IPS-18c (cell line): ENCODE measurements at regions not wholly inside any gene's neighbourhood (a gene's known extent, or its start where the extent isn't known, plus 50 kb on each side); places are given as distances from the start of the nearest gene placed in this dataset.
"Not testable (repeated sequence)": the region's sequence is repeated elsewhere in the genome, so short reads cannot be mapped to it uniquely, and the experiment has no call there.

Experiments used
- H3K4me3 ChIP-seq: 2 replicates; pipeline ENCODE4 v1.7.0; 2013; ENCODE audit warnings: low read depth, mild to moderate bottlenecking, low read length, moderate library complexity; ENCODE audit not compliant: insufficient read depth
- H3K9me3 ChIP-seq: one replicate; pipeline ENCODE4 v1.6.1; 2013; ENCODE audit warnings: mild to moderate bottlenecking, low read length, moderate library complexity; ENCODE audit not compliant: control insufficient read depth, insufficient read depth

DNA sequence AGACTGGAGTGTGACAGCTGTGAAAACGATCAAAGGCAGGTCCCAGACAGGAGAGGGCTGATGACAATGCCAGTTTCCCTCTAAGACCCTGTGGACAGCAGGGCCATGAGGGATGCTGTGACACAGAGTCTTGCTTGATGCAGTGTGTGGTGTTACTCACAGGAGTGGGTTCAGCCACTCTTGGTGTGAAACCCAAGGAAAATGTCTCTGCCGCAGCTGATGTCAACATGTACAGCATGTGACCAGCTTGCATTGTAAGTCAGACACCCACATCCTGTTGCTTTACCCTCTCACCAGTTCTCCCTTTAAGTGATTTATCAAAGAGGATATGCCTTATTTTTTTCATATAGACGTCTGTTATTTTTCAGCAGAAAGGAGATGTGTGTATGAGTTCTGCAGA lies 268.6 kb downstream of the BTG1 start:
- no peak overlapping the region for H3K4me3 ChIP-seq

DNA sequence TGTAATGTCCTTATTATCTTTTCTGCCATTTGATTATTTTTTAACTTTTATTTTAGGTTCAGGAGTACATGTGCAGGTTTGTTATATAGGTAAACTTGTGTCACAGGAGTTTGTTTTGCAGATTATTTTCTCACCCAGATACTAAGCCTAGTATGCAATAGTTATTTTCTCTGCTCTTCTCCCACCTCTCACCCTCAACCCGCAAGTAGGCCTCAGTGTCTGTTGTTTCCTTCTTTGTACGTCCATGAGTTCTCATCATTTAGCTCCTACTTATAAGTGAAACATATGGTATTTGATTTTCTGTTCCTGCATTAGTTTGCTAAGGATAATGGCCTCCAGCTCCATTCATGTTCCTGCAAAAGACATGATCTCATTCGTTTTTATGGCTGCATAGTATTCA lies 270.0 kb downstream of the BTG1 start:
- not testable (repeated sequence) for H3K4me3 ChIP-seq, H3K9me3 ChIP-seq

More for the DNA sequence above, 268.6 kb downstream of the BTG1 start:
- H3K9me3 ChIP-seq = peaks cover 2% of the 10 kb centered on the region

DNA sequence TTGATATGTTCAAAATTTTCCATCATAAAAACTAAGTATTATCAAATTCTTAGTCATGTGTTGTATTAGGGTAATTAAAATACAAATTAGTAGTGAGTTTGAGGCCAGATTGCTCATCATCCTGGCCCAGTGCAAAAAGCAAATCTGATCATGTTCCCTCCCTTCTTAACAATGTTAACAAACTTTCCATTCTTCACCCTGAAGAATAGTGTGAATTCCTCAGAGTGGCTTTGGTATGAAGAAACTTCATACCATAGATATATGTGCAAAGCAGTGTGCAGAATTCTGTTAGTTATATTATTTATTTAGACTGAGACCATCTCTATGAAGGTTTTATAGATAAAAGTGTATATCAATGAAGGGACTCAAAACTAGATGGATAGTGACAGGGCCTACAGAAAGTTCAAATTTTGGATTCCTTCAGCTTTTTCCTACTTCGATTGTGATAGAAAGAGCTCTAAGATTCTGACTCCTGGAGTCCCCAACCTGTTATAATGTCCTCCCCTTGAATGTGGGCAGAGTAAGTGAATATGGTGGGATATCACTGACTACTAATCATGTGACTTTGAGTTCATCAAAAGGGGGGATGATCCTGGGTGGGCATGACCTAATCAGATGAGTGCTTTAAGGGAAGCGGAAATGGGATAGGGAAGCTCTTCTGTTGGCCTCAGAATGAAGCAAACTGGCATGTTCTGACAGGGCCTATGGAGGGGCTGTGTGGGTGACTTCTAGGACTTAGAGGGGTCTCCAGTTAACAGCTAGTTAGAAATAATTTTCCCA lies 271.4 kb downstream of the BTG1 start:
- Histone ChIP-seq H3K9me3 (peaks cover 2% of the 10 kb centered on the region), H3K4me3 (no peak overlapping the region)

DNA sequence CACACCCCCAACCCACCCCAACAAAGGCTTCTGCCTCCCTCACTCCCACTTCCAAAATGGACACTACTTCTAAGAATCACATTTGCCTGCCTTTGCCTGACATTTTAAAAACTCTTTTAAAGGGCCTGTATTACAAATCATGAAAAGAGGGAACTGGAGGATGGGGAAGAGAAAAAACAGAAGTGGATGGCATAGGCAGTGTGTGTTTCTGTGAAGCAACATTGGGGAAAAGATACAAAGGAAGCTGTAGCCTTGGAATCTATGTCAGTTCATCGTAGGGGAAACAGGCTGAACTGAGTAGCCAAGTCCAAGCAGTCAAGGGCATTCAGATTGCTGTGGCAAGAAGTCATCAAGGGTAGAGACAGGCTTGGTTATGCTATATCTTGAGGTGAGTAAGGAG lies 273.9 kb downstream of the BTG1 start:
- H3K9me3 ChIP-seq = peaks cover 2% of the 10 kb centered on the region
- H3K4me3 ChIP-seq = no peak overlapping the region

DNA sequence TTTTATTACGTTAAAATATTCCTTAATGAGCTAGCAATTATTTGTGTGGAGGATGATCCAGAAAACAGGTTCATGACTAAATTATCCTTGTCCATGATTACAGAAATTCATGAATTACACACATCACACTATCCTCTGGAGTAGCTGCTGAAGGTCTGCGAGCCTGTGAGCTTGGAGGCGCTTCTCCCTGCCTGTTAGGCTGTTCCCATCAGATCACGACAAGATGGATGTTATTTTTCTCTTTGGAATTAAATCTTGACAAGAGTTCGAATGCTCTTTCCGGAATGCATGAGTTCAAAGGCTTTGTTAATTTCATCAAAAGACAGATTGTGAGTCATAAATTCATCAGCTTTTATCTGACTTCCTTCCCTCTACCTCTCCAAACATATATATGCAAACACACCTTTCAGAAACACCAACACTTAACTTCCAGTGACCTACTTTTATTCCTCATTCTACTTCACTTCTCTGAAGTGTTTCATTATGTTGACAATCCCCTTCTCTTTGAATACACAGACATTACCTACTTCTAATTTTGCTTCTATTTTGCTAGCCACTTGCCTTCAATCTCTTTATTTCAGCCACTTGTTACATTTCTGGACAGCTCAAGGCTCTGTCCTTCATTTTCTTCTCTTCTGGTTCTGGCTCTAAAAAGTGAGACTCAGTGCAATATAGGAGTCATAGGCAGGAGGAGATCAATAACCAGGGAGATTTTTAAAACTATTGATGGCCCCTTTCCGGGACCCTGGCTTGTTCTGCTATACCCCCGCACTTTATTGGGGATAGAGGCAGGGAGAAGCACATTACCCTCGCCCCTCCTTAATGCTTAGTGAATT lies 274.6 kb downstream of the BTG1 start:
- H3K9me3 ChIP-seq = peaks cover 2% of the 10 kb centered on the region
- no peak overlapping the region for H3K4me3 ChIP-seq

DNA sequence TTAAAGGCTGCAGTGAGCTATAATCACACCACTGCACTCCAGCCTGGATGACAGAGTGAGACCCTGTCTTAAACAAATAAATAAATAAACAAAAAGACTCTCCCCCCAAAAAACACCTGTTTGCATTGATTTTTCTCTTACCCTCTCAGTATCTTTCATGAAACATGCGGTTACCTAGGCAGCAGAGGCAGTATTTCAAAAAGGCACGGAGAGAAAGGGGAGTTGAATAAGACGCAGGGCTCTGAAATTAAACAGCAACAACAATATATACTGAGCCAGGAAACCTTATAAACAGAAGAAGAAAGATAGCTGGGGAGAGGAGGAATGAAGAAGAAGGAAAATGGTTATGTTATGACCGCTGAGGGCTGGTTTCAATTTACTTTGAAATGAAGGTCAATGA lies 277.6 kb downstream of the BTG1 start:
- Histone ChIP-seq H3K4me3 (no peak overlapping the region), H3K9me3 (peaks cover 2% of the 10 kb centered on the region)

DNA sequence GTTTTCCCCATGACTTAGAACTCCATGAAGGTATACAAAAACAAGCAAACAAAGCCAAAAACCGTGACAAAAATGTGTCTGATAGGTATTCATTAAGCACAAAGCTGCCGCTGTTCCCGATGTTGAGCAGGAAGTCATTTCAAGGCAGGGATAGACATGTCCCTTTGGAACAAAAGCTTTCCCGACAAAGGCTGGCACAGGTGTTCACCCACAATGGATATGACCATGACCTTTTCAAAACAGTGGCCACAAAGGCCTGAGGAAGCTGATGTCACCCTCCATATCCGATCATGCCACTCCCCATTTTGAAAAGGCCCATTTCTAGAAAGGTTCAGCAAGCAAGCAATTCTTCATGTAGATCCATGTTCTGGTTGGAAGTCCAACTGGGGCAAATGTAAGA lies 279.1 kb downstream of the BTG1 start:
- no peak overlapping the region for H3K4me3 ChIP-seq
- H3K9me3 ChIP-seq = no peaks in the 10 kb centered on the region

DNA sequence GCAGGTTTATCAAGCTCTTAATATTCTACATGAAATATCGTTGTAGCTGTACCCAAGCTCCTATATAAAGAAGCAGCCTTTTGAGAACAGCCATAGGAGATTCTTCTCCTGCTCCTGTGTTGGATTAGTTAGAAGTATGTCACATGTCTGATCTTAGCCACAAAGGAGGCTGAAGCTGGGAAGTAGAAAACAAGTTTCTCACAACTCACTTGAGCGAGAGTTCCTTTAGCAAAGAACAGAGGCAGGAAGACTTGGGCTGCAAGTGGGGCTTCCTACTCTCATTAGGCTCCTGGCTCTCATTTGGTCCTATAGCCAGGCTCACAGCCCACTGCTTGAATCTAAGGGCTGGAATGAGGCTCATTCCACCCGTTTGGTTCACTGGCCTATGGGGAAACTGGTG lies 281.9 kb downstream of the BTG1 start:
- Histone ChIP-seq H3K9me3 (no peaks in the 10 kb centered on the region), H3K4me3 (no peak overlapping the region)

DNA sequence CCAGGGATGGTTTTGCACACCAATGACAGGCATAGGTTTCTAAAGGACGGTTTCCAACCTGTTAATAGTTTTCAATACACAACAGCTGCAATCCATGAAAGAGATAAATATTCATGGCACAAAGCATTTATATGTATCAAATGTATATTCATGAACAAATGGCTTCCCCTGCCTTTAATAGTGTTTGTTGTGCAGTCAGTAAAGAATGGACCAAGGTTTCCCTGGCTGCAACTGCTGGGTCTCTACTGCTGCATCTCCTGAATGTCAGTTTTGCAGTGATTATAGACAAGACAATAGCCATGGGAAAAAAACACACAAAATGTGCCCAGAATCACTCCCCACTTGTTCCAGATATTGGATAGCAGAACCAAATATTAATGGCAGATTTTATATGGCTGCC lies 284.1 kb downstream of the BTG1 start:
- H3K4me3 ChIP-seq = no peak overlapping the region
- H3K9me3 ChIP-seq = no peaks in the 10 kb centered on the region

DNA sequence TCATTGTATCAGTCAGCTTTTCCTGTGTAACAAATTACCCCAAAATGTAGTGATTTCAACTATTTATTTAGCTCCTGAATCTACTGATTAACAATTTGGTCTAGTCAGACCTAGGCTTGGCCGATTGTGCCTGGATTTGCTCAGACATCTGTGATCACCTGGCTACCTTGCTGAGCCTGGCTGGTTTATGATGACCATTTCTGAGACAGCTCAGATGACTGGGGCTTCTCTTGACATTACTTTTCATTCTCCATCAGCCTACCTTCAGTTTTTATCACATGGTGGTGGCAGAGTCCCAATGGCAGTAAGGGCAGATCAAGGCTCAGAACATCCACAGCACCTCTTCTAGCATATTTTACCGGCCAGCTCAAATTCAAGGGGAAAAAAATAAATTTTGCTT lies 286.3 kb downstream of the BTG1 start:
- H3K9me3 ChIP-seq = no peaks in the 10 kb centered on the region
- no peak overlapping the region for H3K4me3 ChIP-seq

DNA sequence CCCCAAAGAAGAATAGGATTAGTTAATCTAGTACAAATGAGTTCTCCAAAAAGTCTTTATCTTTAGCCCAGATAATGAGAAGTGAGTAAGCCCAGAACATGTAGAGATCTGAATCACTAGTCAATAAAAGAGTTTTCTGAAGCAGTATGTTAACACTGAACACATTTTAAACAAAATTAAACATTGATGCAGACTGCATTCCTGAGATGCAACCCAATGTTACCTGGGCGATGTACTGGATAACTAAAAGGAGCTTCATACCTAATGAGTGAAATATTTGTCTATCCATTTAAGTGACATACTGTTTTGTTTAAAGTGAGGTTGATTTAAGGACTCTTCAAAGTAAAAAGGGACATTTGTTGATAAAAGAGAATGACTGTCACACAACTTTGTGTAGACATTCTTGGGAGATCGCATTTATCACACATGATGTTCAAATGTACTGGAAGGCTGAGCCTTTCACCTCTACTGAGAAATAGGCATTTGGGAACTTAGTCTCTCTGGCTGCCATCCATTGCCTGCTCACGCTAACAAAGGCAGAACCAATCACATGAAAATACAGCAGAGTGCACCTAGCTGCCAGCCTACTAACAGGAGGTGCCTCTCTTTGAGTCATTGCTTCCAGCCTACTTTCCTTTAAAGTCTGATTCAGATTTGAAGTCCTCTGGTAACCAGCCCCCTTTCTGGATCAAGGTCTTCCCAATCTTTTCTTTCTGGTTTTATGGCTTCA lies 287.7 kb downstream of the BTG1 start:
- no peak overlapping the region for H3K4me3 ChIP-seq
- H3K9me3 ChIP-seq = no peaks in the 10 kb centered on the region

DNA sequence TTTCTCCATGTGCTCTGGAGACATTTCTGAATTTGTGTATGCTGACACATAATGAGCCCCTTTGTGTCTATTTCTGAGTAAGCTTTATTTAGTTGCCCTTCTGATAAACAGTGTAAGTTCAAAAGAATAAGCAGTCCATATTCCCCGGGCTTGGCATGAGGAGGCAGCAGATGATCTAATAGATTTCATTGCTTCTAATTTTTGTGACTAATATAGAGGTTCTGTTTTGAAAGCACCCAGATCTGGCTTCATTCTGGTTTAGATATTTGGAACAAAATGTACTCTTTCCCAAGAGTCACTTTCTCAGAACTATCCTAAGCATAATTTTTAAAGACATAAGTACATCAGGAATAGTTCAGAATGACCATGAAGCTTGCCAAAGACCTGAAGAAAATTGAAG lies 290.9 kb downstream of the BTG1 start:
- no peaks in the 10 kb centered on the region for H3K9me3 ChIP-seq
- H3K4me3 ChIP-seq = no peak overlapping the region

DNA sequence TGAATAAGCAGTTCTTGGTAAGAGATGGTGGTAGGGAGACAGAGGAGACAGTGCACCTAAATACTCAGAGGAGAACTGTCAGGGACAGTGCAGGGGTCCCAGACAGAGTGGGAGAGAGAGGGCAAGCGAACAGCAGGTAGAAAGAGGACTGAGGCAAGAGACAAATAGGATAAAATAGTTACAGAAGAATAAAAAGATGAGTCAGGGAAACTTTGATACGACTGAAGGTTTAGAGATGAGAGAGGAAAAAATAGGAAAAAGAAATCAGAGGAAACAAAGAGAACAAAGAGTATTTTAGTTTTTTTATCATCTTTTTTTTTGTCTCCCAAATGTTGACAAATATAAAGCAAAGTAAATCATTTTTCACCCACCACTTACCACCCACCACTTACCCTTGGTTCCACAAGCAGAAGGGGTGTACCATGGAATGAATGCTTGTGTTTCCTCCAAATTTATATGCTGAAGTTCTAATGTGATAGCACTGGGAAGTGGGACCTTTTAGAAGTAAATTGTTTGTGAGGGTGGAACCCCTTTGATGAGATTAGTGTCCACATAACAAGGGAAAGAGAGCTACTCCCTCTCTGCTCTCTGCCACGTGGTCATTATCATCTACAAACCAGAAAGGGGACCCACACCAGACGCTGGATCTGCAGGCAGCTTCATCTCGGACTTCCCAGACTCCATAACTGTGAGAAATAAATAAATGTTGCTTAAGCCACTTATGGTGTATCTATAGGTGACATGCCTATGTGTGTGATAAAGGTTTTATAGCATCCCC lies 292.1 kb downstream of the BTG1 start:
- H3K4me3 ChIP-seq = no peak overlapping the region
- H3K9me3 ChIP-seq = no peaks in the 10 kb centered on the region

DNA sequence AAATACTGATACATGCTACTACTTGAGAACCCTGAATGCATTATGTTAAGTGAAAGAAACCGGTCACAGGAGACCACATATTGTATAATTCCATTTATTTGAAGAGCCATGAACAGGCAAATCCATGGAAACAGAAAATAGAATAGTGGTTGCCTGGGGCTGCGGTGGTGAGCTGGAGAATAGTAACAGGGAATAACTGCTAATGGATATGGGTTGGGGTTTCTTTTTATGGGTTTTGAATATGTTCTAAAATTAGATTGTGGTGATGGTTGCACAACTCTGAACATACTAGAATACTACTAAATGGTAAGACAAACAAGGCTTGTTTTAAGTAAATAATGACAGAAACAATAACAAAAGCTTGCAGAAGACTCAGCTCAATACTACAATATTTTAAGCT lies 293.0 kb downstream of the BTG1 start:
- no peaks in the 10 kb centered on the region for H3K9me3 ChIP-seq
- no peak overlapping the region for H3K4me3 ChIP-seq

DNA sequence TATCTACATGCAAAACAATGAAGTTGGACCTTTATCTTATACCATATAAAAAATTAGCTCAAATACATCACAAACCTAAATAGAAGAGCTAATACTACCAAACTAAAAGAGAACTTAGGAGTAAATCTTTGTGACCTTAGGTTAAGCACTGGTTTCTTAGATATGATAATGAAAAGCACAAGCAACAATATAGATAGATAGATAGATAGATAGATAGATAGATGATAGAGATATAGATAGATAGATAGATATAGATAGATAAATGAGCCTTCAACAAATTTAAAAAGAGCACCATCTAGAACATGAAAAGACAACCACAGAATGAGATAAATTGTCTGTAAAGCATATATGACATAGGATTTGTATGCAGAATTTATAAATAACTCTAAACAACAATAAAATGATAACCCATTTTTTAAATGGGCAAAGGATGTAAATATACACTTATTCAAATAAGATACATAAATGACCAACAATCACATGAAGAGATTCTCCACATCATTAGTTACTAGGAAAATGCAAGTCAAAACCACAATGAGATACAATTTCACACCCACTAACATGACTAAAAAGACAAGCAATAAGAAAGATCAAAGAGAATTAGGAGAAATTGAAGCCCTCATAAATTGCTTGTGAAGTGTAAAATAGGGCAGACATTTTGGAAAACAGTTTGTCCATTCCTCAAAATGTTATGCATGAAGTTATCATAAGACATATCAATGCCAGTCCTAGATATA lies 293.7 kb downstream of the BTG1 start:
- H3K4me3 ChIP-seq = no peak overlapping the region
- H3K9me3 ChIP-seq = no peaks in the 10 kb centered on the region

DNA sequence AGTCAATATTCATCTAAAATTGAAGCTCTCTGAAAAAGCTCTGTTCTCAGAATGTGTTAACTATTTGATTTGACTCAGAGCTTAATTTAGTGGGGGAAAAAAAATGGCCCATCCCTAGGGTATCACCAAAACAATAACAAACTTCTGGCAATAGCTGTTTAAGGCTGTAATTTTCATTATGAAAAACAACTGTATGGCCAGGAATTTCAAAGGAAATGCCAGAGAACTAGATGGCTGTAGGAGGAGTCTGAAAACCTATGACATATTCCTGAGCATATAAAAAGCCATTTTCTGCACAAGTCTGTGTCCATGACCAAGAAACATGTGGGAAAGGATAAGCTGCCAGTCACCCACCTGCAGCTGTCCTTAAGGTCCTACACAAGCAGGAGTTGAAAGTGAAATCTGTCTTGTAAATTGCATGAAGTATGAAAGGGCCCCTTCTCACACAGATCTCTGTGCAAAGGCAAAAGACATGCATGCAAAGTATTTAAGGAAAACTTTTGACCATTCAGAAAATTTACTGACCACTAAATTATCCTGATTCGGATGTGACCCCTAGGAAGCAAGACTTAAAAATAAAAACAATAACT lies 299.1 kb downstream of the BTG1 start:
- H3K4me3 ChIP-seq = no peak overlapping the region
- H3K9me3 ChIP-seq = no peaks in the 10 kb centered on the region
